ENCODE measurements at regions not wholly inside any gene's neighbourhood (a gene's known extent, or its start where the extent isn't known, plus 50 kb on each side); places are given as distances from the start of the nearest gene placed in this dataset.

GRCh38 chr3:78402720-78403119, 1362.8 kb downstream of the ROBO2 start:
- TF ChIP-seq POLR2A (IDR thresholded peaks at IDR 0.05) (no peak), CTCF (IDR thresholded peaks at IDR 0.05) (no peak)
